OCI-LY1 (cell line): ENCODE measurements at regions not wholly inside any gene's neighbourhood (a gene's known extent, or its start where the extent isn't known, plus 50 kb on each side); places are given as distances from the start of the nearest gene placed in this dataset.

Experiments used
- EZH2 ChIP-seq: fragments of 200-600 bp; sonication (generic), shearing (Covaris generic); IDR thresholded peaks from 2 replicates; pipeline ENCODE4 v1.8.0; 2017; ENCODE audit warnings: borderline replicate concordance, mixed run types, mild to moderate bottlenecking, antibody characterized with exemption, low read length, moderate library complexity, mixed read lengths
- TF ChIP-seq, protein P1 (sequence below): fragments of 200-600 bp; sonication (generic), shearing (Covaris generic); IDR thresholded peaks from 2 replicates; pipeline ENCODE4 v1.5.1; 2017; ENCODE audit warnings: mild to moderate bottlenecking, antibody characterized with exemption, low read length, moderate library complexity, mixed read lengths

DNA sequence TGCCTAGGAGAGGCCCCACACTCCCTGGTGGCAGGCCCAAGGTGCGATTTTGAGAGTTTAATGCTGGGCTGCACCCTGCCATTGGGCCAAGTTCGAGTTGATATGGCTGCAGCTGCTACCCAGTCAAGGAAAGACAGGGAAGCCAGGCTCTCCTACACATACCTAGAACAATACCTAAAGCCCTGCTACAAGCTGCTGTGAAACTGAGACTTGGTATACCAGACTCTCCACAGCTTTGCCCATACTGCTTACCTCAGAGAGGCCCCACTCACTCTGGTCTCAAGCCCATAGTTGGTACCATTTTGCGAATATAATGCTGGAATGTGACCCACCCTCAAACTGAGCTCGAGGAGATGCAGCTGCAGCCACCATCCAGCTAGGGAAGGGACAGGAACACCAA is 147.7 kb upstream of the MAGEB2 start:
- TF ChIP-seq EZH2, result no peak
- TF ChIP-seq, protein P1, sequence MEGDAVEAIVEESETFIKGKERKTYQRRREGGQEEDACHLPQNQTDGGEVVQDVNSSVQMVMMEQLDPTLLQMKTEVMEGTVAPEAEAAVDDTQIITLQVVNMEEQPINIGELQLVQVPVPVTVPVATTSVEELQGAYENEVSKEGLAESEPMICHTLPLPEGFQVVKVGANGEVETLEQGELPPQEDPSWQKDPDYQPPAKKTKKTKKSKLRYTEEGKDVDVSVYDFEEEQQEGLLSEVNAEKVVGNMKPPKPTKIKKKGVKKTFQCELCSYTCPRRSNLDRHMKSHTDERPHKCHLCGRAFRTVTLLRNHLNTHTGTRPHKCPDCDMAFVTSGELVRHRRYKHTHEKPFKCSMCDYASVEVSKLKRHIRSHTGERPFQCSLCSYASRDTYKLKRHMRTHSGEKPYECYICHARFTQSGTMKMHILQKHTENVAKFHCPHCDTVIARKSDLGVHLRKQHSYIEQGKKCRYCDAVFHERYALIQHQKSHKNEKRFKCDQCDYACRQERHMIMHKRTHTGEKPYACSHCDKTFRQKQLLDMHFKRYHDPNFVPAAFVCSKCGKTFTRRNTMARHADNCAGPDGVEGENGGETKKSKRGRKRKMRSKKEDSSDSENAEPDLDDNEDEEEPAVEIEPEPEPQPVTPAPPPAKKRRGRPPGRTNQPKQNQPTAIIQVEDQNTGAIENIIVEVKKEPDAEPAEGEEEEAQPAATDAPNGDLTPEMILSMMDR, result no peak
